Renal cortical epithelial cell (primary cell): ENCODE measurements at regions not wholly inside any gene's neighbourhood (a gene's known extent, or its start where the extent isn't known, plus 50 kb on each side); places are given as distances from the start of the nearest gene placed in this dataset.

Experiments
- DNase-seq: peaks from one replicate; pipeline ENCODE4 v3.0.0-alpha.2; 2011; ENCODE audit warnings: low read depth

DNA sequence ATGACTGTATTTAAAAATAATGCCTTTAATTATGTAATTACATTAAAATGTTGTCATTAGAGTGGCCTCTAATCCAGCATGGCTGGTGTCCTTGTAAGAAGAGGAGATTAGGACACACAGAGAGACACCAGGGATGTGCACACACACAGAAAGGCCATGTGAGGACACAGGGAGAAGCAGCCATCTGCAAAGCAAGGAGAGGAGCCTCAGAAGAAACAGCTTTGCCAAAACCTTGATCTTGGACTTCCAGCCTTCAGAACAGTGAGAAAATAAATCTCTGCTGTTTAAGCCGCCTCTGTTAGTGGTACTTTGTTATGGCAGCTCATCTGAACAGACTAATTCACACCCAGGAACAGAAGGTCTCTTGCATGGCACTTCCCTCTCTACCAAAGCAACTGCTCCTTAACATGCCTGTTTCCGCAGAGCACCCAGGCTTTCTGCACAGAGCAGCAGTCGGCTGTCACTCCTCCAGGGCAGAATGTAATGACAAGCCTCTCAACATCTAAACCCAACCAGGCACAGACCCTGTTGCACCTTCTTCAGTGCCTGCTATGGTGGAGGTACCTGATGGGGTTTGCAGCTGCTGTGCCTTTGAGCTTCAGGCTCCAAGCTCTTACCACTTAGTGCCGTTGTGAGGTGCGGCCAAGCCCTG is 377.7 kb downstream of the TDRD15 start:
- DNase-seq, result no peak

DNA sequence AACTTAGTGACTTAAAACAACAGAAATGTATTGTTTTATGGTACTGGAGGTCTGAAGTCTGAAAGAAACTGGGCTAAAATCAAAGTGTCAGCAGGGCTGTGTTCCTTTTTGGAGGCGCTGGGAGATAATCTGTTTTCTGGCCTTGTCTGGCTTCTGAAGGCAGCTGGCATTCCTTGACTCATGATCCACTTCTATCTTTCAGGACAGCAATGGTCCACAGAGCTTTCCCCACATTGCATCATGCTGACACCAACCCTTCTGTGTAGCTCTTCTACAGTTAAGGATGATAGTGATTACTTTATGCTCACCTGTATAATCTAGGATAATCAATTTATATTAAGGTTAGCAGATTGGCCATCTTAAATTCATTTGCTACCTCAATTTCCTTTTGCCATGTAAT is 392.1 kb downstream of the TDRD15 start:
- DNase-seq, result no peak

DNA sequence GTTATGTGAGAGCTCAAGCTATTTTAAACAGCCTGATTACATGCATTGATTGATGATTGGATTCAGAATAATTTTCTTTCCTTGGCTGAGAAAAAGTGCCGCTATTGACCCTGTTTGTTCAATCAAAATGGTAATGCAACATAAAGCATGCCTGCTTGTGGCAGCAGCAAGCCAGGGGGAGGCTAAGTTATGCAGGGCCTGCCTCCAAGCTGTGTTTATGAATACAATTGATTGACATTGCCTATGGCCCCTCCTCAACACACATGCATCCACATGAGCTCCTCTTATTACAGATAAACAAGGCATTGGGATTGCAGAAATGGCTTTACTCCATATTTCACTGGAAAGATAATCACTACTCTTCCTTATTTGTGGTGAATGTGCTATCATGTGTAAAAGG is 395.6 kb downstream of the TDRD15 start:
- DNase-seq, result no peak

DNA sequence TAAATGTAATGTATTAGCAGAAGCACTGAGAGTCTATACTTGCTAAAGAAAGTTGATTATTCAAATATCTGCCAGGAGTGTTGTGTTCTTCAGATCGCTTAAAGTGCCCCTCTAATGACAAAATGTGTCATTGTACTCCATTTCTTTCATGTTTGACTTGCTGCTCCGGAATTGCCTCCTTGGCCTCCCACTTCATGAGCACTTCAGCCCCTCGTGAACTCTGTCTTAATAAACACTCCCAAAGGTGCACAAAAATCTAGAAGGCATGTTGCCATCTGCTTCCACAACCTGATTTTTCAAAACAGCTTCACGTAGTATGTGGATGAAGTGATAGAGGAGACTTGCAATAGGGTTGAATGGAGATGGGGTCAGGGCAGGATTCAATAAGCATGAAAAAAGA is 396.1 kb downstream of the TDRD15 start:
- DNase-seq, result no peak

DNA sequence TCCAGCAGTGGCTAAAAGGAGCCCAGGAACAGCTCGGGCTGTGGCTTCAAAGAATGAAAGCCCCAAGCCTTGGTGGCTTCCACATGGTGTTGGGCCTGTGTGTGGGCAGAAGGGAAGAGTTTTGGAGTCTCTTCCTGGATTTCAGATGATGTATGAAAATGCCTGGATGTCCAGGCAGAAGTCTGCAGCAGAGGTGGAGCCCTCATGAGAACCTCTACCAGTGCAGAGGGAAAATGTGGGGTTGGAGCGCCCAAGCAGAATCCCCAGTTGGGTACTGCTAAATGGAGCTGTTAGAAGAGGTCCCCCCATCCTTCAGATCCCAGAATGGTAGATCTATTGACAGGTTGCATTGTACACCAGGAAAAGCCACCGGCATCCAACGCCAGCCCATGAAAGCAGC is 412.1 kb downstream of the TDRD15 start:
- DNase-seq, result no peak

DNA sequence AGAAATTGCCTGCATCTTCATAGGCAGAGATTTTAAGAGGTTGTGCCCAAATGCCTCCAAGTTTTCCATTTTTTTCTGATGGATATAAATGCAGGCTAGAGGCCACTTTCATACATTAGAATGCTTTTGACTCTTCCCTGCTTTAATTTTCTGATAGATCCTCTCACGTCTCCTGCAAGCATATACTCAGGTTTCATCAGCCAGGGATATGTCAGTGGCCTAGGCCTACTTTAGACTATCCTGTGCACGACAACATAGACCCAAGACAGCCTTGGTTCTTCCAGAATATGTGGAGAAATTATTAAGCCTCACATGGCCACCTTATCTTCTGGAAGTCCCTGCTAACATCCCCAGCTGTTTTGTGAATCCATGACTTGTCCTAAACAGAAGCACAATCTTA is 415.9 kb downstream of the TDRD15 start:
- DNase-seq, result no peak

DNA sequence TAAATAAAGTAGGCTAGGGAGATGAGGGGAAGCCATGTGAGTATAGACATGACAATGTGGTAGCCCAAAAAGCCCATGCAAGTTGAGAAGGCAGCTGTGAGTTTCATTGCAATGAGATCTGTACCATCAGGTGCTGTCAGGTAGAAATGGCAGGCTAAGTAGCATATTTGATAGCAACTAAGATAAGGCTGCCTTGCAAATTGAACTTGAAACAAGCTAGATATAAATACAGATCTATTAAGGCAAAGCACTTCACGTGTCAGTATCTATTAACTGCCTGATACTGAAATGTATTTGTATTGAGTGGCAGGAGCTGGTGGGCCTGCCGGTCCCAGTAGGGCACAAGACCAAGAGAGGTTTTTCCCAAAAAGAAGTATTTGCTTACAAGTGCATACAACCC is 419.9 kb downstream of the TDRD15 start:
- no peak for DNase-seq

DNA sequence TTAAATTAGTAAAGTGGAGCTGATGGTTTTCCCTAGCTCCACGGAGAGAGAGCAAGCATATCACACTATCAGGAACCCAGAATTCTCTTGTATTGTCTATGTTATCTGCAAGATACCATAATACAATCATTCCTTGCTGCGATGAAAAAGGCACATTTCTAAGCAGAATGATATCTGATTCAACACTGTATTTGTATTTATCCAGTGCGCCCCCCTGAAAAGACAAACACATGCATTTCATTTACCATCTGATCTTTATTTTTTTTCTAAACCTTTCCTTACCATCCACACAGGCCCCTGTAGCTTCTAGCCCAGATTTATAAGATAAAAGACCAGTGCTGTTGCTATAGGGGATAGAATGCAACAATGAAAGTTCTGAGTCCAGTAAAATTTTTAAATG is 420.6 kb downstream of the TDRD15 start:
- no peak for DNase-seq

DNA sequence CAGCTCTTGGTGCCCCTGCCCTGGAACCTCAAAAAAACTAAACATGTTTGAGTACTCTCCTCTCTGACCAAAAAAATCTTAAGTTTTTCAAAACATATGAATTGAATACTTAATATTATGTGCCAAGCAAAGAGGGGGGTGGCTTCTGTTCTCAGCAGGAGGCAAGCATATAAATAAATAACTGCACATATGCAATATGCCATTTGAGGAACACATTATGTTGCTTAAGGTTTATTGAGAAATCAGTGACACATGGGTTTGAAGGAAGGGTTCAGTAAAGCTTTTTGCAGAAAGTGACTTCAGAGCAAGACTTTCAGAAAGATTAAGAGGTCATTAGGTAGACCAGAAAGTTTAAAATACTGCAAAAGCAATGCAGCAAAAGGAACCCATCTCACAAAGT is 429.2 kb downstream of the TDRD15 start:
- DNase-seq, result no peak

DNA sequence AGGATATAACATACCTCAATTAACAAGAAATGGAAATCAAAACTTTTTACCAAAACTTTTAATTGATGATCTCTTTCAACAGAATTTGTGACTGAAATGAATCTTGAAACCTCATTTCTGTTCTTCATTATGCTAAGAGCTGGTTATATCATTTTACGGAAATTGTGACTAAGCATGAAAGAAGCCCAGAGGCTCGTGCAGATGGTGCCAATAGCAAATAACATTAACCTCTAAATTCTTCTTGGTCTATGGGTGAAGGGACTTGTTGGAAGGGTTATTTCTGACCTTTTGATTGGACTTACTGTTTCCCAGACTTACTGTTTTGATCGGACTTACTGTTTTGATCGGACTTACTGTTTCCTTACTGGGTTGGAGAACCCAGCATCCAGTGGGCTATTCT is 435.6 kb downstream of the TDRD15 start:
- no peak for DNase-seq

DNA sequence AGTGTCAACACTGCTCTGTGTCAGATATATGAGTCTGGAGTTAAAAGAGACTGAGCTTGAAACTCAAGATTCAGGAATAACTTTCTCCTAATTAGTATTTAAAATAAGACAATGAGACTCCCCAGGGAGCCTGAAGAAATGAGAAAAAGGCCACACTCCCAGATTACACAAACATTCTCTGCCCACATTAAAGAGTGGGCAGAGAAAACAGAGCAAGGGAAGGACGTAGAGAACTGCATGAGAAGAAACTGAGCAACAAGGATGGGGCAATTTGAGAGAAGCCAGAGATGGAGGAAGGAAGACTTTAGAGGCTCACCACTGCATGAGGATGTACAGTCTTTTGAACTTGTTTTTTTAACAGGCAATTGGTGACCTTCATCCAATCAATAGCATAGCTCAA is 438.2 kb downstream of the TDRD15 start:
- DNase-seq, result no peak

DNA sequence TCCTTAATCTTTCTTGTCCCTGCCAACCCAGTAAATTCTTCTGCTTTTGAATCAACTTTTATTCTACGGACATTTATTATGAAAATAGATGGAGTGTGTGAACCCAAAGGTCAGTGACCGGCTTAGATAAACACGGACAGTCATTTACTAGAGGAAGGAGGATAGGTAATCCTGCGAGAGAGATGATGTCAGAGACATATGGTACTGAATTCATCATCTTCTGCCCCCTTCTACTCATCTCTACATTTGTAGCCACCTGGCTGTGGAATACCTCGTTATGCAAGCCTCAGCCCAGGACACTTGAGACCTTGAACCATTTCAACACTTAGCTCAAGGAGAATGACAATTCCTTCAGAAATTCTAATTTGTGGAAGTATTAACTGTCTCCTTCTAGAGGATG is 443.6 kb downstream of the TDRD15 start:
- no peak for DNase-seq

DNA sequence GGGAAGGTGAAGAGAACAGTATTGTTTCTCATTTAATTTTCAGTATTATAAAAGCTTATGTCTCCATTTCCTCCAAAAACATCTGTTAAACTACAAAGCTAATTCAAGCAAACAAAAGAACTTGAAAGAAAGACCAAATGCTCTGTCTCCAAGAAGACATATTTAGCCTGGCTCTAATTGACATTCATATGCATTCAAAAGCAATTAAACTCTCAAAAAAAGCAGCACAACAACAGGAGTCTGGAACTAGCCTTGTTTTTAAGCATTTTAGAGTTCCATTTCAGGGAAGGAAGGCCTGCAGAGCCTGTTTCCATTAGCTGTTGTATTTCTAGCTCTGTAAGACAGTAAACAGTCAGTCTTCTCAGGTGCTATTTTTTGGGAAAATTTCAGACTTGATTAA is 447.9 kb downstream of the TDRD15 start:
- DNase-seq, result no peak

DNA sequence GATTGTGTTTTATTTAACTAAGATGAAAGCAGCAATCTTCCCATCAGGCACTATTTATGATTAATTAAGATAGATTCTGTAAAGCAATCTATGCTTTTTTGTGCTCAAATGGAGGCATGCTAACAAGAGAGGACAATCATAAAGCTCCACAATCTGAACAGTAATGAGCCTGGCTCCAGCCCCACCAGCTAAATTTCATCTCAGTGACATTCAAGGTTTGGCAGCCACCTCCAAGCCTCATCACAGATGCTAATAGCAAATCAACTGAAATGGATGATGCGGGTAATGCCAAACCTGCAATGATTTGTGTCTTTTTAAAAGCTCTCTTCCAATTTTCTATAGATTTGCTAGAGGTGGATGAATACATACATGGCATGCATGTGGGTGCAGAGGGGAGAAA is 456.6 kb downstream of the TDRD15 start:
- DNase-seq, result no peak

DNA sequence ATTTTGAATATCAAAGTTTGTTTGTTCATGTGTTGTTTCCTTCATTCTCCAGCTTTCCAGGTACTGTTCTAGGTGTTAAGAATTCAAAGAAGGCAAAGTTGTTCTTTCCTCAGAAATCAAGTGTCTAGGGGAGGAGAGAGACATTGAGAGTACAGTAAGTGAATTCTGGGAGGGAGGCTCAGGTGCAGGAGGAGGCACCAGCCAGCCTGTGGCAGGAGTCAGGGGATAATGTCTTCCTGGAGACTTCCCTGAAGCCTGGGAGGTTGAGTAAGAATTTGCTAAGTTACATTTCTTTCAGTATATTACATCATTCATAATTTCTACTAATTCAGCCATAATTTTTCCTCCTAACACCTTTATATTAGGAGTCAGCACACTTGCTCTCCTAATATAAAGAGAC is 462.1 kb downstream of the TDRD15 start:
- no peak for DNase-seq

DNA sequence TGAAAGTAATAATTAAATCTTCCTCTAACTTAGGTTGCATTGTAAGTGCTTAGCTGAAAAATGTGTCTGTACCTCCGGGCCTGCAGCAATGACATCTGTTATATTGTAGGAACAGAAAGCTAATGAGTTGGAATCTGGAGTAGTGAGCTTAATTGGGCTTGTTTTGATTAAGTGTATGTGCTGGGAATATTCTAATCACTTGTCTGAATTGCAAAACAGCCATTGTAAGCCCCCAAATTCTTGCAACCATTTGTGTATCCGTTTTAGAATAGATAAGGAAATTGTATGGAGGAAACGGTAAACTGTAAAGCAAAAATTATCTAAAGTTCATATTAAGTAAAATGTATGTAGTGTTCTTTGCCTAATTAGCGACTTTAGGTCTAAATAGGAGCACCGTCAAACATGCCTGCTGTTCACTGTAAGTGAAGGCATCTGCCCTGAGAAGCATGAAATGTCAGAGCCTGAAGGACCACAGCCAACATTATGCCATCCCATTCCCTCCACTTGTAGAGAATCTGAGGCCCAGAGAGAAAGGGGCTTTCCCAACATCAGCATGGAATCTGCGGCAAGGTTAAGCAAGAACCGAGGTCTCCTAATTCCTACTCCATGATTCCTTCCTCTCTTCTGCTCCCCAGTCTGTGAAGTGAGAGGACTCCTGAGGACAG is 466.4 kb downstream of the TDRD15 start:
- no peak for DNase-seq

DNA sequence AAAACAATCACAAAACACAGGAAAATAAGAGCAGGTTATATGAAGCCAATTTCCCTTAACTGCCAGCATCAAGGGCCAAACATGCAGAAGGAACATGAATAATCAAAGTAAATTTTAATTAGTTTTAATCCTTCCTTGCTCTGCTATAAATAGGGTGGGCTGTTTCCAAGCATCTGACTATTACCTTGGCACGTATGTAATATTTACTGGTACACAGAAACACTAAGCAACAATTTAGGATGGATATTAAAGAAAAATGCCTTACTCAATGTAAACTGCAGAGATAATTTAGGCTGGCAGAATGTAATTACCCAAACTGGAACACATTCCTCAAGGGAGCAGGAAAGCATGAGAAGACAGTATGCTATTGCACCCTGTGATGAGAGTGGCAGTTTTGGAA is 468.2 kb downstream of the TDRD15 start:
- no peak for DNase-seq

DNA sequence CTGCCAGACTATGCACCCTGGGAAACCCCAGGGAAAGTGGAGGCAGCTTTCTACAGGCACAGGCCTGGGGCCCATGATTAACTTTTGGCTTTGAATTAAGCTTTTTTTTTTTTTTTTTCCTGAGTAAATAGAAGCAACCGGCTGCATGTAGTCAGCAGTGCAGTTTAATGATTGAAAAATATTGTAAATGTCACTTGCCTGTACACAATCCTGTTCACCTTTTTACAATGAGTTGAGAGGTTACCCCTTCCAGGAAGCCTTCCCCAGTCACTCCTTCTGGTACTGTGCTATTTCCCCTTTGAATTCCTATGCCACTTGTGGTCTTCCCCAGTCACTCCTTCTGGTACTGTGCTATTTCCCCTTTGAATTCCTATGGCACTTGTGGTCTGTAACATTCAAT is 475.6 kb downstream of the TDRD15 start:
- DNase-seq, result no peak

DNA sequence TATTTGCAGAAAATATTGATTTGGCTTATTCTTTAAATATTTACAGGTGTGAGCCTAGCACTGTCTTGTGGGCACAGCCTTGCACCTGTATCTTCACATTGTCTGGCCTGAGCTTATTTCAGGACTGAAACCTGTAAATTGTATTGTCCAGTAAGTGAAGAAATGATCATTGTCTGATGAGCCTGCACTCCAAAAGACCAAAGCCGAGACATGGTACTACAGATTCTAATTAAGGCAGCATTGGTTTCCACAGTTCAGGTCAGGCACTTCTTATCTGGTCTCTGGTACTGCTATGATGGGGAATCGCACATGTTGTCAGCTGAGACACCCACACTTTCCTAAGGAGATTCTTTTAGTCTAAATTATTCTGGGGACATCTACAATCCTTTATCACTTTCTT is 479.0 kb downstream of the TDRD15 start:
- no peak for DNase-seq

DNA sequence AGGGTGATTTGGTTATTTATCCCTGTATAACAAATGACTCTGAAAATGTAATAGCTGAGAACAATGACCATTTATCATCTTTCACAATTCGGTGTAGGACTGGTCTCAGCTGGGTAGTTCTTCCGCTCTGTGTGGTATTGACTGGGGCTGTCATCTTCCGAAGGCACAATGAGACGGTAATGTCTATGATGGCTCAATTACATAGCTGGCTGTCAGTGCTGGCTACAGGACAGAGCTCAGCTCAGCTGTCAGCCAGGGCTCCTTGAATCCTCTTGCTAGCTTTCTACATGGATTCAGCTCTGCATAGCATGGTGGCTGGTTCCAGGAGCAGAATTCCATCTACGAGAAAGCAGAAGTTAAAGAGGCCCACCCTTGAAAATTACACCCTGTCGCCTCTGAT is 483.8 kb downstream of the TDRD15 start:
- no peak for DNase-seq

DNA sequence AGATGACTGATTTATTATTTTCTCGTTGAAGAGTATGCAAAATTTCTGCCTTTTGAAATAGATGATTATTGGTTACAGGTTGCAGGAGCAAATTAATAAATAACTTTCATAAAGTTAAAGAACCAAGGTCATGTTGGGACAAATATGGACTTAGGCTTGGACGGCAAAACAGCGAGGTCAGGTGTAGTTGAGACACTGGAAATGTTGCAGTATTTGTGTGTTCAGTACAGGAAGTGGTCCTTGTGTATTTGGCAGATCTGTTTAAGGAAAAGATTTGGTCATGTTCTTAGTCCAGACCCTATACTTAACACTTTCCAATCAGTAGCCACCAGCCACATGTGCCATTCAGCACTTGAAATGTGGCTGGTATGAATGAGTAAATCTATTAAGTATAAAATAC is 486.5 kb downstream of the TDRD15 start:
- no peak for DNase-seq

DNA sequence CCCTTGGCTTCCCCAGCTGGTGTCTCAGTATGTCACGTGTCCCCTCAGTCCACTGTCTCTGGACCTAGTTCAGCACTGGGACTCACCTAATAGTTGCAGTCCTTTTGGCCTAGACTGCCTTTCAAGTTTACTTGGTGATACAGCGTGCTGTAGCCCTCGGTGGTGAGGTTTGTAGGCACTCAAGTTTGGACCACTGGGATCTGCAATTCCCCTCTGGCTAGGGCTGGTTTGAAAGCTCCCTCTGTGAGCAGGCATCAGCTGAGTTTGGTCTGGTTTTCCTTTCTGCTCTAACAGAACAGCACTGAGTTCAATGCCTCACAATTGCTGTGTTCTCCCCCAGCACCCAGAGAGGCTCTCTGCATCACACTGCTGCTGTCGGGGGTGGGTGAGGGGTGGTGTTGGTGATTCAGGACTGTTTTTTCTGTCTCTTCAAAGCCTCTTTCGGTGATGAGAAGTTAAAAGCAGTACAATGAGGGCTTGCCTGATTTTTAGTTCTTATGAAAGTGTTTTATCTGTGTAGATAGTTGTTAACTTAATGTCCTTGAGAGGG is 494.2 kb downstream of the TDRD15 start:
- DNase-seq, result no peak

DNA sequence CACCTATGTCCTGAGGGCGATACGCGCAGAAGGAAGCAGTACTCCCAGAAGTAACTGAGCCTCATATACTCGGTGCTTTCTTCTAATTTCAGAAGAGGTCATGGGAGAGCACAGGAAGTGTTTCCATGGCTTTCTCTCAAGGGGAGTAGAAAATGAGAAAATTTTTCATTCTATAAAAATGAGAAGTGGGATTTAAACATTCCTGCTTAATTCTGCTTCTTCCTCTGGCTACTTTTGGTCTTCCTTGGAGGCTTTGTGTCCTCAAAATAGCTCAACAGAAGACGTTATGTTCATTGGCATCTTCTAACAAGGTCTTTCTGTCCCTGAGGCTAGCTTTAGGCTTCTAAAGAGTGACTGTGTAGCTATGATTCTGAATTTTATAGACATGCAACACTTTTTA is 497.0 kb downstream of the TDRD15 start:
- DNase-seq, result no peak

DNA sequence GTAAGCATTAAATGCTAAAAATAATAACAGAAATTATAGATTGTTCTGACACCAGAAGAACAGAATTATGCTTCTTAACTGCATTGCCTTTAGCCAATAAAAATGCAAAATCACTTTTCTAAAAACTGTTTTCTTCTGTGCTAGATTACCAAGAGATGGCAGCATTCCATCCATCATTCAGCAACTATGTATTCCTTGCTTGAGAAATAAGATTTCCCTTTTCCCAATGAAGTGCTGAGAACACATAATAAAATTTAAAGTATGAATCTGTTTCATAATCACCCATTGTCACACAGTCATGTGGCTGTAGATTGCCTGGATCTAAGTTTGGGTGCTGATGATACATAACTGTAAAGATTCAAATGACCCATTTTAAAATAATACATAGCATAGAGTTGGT is 504.2 kb downstream of the TDRD15 start:
- DNase-seq, result no peak
